Stimulated activated CD8-positive, alpha-beta memory T cell treated with anti-CD3 and anti-CD28 coated beads, Interleukin-2, amount 100 ng/mL, for 1 hour (primary cell): ENCODE measurements at regions not wholly inside any gene's neighbourhood (a gene's known extent, or its start where the extent isn't known, plus 50 kb on each side); places are given as distances from the start of the nearest gene placed in this dataset.
"Not testable (repeated sequence)": the region's sequence is repeated elsewhere in the genome, so short reads cannot be mapped to it uniquely, and the experiment has no call there.

Experiments used
- DNase-seq, 2 donors: peaks; one replicate each; pipeline ENCODE4 v3.0.0-alpha.2; 2020; ENCODE audit warnings: low read depth in 2 of 2

DNA sequence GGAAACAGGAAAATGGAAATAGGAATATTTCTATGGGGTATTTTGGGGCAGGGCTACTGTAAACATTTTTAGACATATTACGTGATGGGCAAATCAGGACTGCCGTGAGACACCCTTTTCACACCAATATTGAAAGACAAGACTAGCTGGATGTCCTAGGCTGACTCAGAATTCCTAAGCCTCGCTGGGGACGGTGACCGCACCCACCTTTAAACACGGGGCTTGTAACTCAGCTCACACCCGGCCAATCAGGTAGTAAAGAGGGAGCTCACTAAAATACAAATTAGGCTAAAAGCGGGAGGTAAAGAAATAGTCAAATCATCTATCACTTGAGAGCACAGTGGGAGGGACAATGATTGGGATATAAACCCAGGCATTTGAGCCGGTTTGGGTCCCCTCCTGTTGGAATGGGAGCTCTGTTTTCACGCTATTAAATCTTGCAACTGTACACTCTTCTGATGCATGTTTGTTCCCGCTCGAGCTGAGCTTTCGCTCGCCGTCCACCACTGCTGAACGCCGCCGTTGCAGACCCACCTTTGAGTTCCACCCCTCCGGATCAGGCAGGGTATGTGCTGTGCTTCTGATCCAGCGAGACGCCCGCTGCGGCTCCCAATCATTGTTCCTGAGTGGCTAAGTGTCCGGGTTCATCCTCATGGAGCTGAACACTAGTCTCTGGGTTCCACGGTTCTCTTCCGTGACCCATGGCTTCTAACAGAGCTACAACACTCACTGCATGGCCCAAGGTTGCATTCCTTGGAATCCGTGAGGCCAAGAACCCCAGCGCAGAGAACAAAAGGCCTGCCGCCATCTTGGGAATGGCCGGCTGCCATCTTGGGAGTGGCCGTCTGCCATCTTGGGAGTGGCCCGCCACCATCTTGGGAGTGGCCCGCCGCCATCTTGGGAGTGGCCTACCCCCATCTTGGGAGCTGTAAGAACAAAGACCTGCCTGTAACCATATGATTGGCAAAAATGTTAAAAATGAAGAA lies 152.6 kb downstream of the CRLF2 start:
- no peak for DNase-seq

DNA sequence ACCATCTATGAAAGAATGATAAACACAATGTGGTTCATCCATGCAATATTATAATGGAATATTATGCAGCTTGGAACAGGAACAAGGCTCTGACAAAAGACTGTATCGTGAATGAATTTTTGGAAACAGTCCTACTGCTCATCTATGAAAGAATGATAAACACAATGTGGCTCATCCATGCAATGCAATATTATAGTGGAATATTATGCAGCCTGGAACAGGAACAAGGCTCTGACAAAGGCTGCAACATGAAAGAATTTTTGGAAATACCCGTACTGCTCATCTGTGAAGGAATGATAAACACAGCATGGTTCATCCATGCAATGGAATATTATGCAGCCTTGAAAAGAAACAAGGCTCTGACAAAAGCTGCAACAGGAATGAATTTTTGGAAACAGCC lies 158.8 kb downstream of the CRLF2 start:
- not testable (repeated sequence) for DNase-seq

DNA sequence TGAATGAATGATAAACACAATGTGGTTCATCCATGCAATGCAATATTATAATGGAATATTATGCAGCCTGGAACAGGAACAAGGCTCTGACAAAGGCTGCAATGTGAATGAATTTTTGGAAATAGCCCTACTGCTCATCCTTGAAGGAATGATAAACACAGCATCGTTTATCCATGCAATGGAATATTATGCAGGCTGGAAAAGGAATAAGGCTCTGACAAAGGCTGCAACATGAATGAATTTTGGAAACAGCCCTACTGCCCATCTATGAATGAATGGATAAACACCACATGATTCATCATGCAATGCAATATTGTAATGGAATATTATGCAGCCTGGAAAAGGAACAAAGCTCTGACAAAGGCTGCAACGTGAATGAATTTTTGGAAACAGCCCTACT lies 159.4 kb downstream of the CRLF2 start:
- no peak for DNase-seq

DNA sequence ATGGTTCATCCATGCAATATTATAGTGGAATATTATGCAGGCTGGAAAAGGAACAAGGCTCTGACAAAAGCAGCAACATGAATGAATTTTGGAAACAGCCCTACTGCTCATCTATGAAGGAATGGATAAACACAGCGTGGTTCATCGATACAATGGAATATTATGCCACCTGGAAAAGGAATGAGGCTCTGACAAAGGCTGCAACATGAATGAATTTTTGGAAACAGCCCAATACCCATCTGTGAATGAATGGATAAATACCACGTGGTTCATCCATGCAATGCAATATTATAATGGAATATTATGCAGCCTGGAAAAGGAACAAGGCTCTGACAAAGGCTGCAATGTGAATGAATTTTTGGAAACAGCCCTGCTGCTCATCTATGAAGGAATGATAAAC lies 160.4 kb downstream of the CRLF2 start:
- no peak for DNase-seq

DNA sequence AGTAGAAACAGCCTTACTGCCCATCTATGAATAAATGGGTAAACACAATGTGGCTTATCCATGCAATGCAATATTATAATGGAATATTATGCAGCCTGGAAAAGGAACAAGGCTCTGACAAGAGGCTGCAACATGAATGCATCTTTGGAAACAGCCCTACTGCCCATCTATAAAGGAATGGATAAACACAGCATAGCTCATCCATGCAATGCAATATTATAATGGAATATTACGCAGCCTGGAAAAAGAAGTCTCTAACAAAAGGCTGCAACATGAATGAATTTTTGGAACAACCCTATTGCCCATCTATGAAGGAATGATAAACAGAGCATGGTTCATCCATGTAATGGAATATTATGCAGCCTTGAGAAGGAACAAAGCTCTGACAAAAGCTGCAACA lies 161.0 kb downstream of the CRLF2 start:
- DNase-seq, result no peak

DNA sequence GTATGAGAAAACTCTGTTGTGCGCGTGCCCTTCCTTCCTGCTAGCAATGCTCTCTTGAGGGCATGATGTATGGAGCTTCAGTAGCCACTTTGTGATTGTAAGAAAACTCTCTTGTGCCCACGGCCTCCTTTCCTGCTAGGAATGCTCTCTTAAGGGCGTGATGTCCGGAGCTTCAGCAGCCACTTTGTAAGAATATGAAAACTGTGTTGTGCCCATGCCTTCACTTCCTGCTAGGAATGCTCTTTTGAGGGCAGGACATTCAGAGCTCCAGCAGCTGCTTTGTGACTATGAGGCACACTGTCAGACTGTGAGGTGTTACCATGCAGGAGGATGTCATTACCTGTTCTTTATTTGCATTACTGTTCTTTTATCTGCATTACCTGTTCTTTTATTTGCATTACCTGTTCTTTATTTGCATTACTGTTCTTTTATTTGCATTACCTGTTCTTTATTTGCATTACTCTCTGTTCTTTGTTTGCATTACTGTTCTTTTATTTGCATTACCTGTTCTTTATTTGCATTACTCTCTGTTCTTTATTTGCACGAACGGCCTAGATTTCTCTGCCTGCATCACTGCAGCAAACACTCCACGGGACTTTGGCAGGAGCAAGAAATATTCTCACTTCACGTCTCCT lies 166.7 kb downstream of the CRLF2 start:
- no peak for DNase-seq

DNA sequence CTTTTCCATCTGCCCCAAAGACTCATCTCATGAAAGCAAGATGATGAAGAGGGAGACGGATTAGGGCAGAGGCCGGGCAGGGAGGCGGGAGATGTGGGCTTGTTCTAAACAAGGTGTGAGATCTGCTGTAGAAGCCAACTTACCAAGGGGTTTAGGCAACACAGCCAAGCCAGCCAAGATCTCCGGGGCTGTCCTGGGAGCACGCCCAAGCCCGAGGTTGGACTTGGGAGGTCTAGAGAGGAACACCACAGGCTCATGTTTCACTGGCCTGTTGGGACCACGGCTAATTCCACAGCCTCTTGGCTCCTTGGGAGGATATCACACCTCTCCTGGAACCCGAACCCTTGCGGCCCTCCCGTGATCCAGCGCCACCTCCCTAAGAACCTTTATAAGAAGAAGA lies 171.4 kb downstream of the CRLF2 start:
- DNase-seq, result no peak

DNA sequence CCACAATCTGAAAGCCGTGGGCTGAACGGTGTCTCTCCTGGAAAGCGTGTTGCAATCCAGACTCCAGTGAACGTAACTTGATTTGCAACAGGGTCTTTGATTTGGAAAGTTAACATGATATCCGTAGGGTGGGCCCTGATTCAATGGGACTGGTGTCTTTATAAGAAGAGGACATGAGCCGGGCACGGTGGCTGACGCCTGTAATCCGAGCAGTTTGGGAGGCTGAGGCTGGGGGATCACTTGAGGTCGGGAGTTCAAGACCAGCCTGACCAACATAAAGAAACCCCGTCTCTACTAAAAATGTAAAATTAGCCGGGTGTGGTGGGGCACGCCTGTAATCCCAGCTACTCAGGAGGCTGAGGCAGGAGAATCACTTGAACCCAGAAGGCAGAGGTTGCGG lies 176.5 kb downstream of the CRLF2 start:
- not testable (repeated sequence) for DNase-seq

DNA sequence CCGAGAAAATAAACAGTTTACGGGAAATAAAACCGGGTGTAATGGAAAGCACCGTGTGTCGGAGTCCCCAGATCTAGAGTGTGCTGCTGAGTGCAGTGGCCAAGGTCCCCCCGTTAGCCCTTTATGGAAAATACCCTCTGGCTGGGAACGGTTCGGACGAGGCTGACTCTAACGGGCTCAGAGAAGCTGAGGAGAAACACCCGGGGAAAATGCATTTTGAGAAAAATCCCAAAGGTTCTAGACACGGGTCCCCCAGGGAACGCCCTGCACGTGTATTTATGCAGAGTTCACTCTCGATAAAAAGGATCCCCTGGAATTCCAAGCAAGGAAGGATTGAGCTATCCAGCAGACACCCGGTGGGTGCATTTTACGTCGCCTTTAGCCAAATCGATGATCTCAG lies 177.2 kb downstream of the CRLF2 start:
- no peak for DNase-seq

DNA sequence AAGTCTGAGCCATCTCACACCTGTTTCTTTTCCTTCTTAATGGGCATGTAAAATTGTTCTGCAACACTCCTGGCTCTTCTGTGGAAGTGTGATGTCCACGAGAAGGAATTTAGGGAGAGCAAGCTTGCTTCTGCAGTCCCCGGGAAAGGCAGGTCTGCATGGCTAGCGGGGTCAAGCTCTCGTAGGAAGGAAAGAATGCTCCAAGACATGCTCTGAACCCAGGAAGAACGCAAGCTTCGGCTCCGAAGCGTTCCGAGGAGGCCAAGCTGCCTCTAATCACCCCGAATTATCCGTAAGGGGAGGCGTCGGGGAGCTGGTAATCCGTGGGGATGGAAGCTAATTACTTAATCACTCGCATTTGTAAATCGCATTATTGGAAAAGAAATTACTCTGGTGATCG lies 177.7 kb downstream of the CRLF2 start:
- no peak for DNase-seq

DNA sequence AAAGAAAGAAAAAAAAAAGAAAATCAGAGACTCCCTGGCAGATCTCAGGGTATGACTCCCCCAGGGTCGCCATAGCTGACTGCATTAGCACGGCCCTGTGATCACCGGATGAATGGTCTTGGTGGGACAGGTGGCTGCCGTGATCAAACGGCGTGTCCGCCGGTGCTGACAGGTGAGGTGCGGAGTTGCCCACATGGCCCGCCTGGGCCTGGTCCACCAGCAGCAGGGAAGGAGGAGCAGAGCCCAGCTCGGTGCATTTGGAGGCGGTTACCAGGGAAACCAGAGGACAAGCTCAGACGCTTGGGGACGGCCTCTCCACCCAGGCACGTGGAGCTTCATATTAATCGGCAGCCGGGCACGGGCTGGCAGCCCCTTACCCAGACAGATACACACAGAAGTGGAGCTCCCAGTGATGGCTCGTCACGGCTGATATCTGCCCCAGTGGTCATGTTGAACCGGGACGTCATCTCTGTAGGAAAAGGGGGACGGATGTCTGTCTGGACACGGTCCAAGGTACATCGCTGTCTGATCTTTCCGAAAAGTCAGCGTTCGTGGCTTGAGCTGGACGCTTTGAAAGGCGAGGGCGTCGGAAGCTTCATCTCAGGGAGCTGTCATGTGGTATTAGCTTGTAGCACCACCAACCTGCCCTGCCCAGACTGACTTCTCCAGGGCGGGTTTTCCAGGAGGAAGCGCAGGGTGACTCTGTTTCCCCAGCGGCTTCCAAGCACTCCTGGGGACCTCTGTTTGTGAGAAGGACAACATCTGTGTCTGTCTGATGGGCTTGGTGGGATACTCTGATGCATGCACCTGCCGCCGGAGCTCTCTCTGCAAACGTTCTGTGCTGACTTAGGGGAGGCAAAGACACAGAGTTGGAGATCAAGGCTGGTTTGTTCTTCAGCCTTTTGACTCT lies 180.7 kb downstream of the CRLF2 start:
- DNase-seq, result no peak

DNA sequence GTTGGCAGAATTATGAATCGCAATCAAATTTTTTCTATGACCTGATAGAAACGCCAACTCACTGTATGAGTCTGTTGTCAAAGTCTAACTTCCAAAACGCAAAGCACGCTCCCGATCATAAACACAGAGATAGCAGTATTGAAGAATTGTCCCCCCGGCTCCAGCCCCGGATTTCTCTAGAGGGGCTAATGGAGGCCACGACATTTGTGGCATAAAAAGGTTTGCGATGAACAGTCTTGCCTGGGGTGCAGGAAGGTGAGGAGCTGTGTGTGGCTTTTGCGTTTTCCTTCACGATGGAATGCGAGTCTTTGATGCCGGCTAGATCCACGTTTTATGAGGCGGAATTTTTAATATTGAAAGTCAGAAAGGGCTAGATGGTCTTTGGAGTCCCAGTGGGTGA lies 183.0 kb downstream of the CRLF2 start:
- DNase-seq, result no peak

DNA sequence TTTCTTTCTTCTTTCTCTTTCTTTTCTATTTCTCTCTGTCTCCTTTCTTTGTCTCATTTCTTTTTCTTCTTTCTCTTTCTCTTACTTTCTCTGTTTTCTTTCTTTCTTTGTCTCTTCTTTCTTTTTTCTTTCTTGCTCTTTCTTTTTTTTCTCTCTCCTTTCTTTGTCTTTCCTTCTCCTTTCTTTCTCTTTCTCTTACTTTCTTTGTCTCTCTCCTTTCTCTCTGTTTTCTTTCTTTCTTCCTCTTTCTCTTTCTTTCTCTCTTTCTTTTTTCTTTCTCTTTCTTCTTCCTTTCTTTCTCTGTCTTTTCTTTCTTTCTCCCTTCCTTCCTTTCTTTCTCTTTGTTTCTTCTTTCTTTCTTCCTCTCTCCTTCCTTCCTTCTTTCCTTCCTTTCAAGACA lies 184.8 kb downstream of the CRLF2 start:
- DNase-seq, result no peak

DNA sequence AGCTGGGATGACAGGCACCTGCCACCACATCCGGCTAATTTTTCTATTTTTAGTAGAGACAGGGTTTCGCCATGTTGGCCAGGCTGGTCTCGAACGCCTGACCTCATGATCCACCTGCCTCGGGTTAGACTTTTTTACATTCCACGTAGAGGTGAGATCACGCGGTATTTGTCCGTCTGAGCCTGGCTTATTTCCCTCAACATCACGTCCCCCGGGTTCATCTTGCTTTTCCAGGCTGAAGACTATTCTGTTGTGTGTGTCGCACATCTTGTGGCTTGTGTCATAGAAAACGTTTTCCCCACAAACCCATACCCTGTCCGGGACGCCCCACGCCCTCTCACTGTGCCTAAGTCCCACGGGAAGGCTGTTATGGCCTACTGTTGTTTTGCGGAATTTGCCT lies 185.3 kb downstream of the CRLF2 start:
- DNase-seq, result no peak

DNA sequence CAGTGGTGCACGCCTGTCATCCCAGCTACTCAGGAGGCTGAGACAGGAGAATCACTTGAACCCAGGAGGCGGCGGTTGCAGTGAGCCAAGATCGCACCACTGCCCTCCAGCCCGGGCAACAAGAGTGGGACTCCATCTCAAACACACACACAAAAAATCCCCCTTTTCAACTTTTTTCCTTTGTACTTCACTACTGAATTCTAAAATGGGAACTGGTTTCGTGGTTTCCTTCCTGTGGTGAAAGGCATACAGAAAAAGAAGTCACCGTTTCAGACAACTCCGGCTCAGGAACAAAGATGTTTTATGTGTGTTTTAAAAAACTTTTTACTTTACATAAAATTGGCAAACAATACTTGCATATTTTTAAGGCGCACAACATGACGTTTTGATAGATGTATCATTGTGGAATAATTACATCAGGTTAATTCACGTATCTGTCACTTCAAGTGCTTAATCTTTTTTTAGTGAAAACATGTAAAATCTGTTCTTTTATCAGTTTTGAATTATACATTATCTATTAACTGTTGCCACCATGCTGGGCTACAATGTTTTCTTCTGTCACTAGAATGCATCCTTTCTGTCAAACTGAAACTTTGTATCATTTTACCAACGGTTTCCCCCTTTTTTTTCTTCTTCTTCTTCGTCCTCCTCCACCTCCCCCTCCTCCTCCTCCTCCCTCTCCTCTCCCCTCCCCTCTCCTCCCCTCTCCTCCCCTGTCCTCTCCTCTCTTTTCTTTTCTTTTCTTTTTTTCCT lies 186.0 kb downstream of the CRLF2 start:
- no peak for DNase-seq

DNA sequence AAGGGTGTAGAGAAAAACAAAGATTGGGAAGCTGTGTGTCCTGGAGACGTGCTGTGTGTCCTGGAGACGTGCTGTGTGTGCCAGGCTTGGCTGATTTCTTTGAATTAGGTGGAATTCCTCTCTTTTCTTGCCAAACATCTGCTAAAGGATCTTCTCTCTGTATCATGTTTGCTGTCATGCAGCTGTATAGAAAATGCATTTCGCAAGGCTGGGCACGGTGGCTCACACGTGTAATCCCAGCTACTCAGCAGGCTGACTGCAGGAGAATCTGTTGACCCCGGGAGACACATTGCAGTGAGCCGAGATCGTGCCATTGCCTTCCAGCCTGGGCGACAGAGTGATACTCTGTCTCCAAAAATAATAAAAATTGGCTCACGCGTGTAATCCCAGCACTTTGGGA lies 187.0 kb downstream of the CRLF2 start:
- DNase-seq, result no peak

DNA sequence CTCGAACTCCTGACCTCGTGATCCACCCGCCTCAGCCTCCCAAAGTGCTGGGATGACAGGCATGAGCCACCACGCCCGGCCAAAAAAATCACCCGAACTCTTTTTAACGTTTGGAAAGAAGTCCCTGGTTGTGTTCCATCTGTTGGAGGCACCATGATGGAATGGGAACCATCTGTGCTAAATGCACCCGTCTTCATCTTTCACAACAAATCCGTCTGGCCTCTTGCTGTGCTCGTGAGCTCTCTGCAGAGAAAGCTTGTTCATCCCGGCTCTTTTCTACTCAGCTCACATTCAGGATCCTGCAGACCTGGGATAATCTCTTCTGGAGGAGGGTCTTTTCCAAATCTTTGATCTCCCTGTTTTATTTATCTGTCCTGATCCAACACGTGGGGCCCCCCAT lies 188.8 kb downstream of the CRLF2 start:
- DNase-seq, result no peak

DNA sequence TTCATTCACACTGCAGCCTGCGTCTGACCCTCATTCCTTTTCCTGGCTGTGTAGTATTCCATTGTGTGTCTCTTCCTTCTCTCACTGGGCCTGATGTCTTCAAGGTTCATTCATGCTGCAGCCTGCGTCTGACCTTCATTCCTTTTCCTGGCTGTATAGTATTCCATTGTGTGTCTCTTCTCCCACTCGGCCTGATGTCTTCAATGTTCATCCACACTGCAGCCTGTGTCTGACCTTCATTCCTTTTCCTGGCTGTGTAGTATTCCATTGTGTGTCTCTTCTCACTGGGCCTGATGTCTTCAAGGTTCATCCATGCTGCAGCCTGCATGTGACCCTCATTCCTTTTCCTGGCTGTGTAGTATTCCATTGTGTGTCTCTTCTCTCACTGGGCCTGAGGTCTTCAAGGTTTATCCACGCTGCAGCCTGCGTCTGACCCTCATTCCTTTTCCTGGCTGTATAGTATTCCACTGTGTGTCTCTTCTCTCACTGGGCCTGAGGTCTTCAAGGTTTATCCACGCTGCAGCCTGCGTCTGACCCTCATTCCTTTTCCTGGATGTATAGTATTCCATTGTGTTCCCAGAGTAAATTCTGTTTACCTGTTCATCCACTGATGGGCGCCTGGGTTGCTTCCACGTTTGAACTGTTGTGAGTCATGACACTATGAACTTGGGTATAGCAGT lies 191.0 kb downstream of the CRLF2 start:
- DNase-seq, result not testable (repeated sequence)

DNA sequence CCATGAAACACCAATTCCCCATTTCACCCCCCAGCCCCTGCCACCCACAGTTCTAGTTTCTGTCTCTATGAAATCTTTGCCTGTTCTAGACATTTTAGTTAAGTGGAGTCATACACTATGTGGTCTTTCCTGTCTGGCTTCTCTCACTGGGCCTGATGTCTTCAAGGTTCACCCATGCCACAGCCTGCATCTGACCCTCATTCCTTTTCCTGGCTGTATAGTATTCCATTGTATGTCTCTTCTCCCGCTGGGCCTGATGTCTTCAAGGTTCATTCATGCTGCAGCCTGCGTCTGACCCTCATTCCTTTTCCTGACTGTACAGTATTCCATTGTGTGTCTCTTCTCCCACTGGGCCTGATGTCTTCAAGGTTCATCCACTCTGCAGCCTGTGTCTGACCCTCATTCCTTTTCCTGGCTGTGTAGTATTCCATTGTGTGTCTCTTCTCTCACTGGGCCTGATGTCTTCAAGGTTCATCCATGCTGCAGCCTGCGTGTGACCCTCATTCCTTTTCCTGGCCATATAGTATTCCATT lies 191.7 kb downstream of the CRLF2 start:
- no peak for DNase-seq

DNA sequence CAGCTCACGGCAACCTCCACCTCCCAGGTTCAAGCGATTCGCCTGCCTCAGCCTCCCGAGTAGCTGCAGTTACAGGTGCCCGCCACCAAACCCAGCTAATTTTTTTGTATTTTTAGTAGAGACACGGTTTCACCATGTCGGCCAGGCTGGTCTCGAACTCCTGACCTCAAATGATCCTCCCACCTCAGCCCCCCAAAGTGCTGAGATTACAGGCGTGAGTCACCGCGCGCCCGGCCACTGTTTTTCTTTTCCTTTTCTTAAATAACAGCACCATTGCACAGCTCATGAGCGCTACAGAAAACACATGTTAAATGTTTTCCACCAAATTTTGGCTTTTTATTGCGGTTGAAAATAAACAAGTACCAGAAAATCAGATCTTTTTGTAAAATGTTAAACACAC lies 195.5 kb downstream of the CRLF2 start:
- not testable (repeated sequence) for DNase-seq

DNA sequence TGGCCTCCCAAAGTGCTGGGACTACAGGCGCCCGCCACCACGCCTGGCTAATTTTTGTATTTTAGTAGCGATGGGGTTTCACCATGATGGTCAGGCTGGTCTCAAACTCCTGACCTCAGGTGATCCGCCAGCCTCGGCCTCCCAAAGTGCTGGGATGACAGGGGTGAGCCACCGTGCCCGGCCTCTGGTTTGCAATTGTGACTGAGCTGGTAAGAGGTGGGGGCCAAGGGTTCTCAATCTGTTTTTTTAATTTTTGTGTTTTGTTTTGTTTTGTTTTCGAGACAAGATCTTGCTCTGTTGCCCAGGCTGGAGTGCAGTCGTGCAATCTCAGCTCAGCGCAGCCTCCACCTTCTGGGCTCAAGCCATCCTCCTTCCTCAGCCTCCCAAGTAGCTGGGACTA lies 196.2 kb downstream of the CRLF2 start:
- not testable (repeated sequence) for DNase-seq
